ENCODE measurements at regions not wholly inside any gene's neighbourhood (a gene's known extent, or its start where the extent isn't known, plus 50 kb on each side); places are given as distances from the start of the nearest gene placed in this dataset.

DNA sequence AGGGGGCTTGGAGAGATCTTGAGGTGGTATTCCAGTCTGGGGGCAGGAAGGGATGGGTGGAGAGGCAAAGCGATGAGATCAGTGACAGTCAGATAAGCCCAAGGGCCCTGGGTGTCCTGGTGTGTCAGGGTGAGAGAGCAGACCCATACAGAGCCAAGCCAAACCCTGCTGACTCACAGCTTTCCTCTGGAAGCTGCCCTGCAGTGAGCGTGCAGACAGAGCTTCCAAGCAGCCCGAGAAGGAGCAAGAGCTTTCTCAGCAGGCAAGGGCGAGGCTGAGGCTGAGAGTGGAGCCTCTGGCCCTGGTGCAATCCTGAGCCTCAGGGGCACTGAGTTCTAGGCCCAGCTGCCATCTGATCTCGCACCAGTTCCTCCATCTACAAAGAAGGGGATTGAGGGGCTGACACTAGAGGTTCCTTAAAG lies 91.1 kb upstream of the HIVEP1 start:
- TF ChIP-seq, protein P1, sequence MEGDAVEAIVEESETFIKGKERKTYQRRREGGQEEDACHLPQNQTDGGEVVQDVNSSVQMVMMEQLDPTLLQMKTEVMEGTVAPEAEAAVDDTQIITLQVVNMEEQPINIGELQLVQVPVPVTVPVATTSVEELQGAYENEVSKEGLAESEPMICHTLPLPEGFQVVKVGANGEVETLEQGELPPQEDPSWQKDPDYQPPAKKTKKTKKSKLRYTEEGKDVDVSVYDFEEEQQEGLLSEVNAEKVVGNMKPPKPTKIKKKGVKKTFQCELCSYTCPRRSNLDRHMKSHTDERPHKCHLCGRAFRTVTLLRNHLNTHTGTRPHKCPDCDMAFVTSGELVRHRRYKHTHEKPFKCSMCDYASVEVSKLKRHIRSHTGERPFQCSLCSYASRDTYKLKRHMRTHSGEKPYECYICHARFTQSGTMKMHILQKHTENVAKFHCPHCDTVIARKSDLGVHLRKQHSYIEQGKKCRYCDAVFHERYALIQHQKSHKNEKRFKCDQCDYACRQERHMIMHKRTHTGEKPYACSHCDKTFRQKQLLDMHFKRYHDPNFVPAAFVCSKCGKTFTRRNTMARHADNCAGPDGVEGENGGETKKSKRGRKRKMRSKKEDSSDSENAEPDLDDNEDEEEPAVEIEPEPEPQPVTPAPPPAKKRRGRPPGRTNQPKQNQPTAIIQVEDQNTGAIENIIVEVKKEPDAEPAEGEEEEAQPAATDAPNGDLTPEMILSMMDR (IDR thresholded peaks at IDR 0.05), result no peak
- no peak for TF ChIP-seq POLR2A (IDR thresholded peaks at IDR 0.05)

Measured in thyroid gland (tissue), 4 donors.